Adrenal gland (tissue), 5 donors: ENCODE measurements at regions not wholly inside any gene's neighbourhood (a gene's known extent, or its start where the extent isn't known, plus 50 kb on each side); places are given as distances from the start of the nearest gene placed in this dataset.

Experiments
- POLR2A ChIP-seq, 2 donors: fragments of 450-650 bp; IDR thresholded peaks; one replicate each; pipeline ENCODE4 v1.6.1; 2017; ENCODE audit warnings: antibody characterized with exemption in 2 of 2, mild to moderate bottlenecking in 2 of 2, moderate library complexity in 1 of 2
- TF ChIP-seq, protein P1 (sequence below), 6 experiments: fragments of 450-650 bp in 4 of 6; fragments of 200-600 bp in 2 of 6; sonication (generic) in 1 of 6; IDR thresholded peaks; 1 replicate in 5 of 6; 2 replicates in 1 of 6; pipeline versions ENCODE4 v1.5.1 to v1.8.0; 2016 to 2021; ENCODE audit warnings: antibody characterized with exemption in 6 of 6, mild to moderate bottlenecking in 2 of 6, moderate library complexity in 1 of 6
- donor health status: DM: no; HTN: no; CAD: no.

DNA sequence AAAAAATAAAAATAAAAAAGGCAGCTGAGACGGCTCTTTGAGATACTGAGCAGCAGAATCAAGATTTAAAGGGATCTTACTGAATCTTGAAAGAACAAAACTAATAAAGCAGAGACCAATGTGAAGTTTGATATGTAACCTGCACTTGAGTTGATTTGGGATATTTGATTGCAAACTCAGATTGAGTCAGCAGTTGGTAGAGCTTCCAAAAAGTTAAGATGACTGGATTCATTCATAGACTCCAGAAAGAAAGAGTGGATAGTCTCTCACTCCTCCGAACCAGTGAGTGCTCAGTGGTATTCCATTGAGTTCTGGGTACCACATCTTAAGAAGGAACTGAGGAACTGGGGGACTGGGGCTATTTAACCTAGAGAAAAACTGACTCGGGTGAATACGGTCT, 52.7 kb upstream of the TESK1 start:
- no peak for TF ChIP-seq POLR2A (IDR thresholded peaks at IDR 0.05)
- TF ChIP-seq, protein P1, sequence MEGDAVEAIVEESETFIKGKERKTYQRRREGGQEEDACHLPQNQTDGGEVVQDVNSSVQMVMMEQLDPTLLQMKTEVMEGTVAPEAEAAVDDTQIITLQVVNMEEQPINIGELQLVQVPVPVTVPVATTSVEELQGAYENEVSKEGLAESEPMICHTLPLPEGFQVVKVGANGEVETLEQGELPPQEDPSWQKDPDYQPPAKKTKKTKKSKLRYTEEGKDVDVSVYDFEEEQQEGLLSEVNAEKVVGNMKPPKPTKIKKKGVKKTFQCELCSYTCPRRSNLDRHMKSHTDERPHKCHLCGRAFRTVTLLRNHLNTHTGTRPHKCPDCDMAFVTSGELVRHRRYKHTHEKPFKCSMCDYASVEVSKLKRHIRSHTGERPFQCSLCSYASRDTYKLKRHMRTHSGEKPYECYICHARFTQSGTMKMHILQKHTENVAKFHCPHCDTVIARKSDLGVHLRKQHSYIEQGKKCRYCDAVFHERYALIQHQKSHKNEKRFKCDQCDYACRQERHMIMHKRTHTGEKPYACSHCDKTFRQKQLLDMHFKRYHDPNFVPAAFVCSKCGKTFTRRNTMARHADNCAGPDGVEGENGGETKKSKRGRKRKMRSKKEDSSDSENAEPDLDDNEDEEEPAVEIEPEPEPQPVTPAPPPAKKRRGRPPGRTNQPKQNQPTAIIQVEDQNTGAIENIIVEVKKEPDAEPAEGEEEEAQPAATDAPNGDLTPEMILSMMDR (IDR thresholded peaks at IDR 0.05), result no peak
